ENCODE measurements at regions not wholly inside any gene's neighbourhood (a gene's known extent, or its start where the extent isn't known, plus 50 kb on each side); places are given as distances from the start of the nearest gene placed in this dataset.

DNA sequence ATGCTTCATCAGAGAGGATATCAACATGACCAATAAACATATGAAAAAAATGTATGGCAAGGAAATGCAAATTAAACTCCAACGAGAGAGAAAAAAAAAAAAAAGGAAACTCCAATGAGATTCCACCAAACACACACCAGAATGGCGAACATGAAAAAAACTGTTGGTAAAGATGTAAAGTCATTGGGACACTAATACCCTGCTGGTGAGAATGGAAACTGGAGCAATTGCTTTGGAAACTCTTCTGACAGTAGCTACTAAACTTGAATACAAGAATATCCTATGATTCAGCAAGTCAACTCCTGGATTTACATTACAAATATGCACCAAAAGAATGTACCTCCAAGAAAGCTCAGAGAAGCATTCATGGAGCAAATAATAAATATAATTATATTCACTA lies 260.7 kb upstream of the ECI2 start:
- intact Hi-C loops (cut with micrococcal nuclease) = no loop called here
- H3K36me3 Mint-ChIP-seq (ENCODE audit: low read depth) = no peaks in the 10 kb centered on the region
- H3K27me3 Mint-ChIP-seq = peaks cover 16% of the 10 kb centered on the region
- H3K27ac Mint-ChIP-seq = no peak overlapping the region
- no peak overlapping the region for H3K4me3 Mint-ChIP-seq
- H3K9me3 Mint-ChIP-seq = no peaks in the 10 kb centered on the region
- peaks cover 6% of the 10 kb centered on the region for H3K4me1 Mint-ChIP-seq (ENCODE audit: low read depth)

DNA sequence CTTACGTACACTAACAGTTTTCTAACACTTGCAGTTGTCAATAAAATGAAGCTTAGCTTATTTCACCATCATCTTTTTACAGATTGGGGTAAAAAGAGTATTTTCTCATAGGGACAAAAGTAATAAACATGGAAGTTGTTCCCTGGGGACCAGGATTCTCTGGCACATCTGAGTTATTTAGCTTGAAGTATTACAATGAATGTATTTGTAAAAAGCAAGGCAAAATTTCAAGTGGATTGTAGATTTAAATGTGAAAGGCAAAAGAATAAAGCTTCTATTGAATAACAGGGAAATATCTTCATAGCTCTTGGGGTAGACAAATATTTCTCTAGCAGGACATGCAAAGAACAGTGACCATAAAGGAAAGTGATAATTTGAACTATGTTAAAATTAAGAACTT lies 260.0 kb upstream of the ECI2 start:
- H3K27ac Mint-ChIP-seq = no peak overlapping the region
- peaks cover 6% of the 10 kb centered on the region for H3K4me1 Mint-ChIP-seq (ENCODE audit: low read depth)
- no peak overlapping the region for H3K4me3 Mint-ChIP-seq
- peaks cover 11% of the 10 kb centered on the region for H3K27me3 Mint-ChIP-seq
- no peaks in the 10 kb centered on the region for H3K36me3 Mint-ChIP-seq (ENCODE audit: low read depth)
- intact Hi-C loops (cut with micrococcal nuclease) = no loop called here
- no peaks in the 10 kb centered on the region for H3K9me3 Mint-ChIP-seq

DNA sequence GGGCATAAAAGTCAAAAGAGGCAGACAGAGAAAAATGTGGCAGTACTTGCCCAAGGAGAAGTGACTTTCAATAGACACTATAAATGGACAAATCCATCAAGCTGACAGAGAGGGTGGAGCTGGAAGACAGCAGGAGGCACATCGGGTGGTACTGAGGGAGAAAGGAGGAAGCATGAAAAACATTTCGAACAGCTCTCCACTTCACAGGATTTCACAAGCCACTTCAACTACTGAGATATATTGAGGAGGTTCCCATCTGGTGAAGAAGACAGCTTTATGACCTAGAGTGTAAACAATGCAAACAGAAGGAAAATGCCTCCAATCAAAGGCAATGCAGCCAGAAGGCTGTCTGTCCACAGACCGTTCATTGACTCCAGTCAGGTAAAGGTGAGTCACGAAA lies 259.4 kb upstream of the ECI2 start:
- H3K27me3 Mint-ChIP-seq = peaks cover 10% of the 10 kb centered on the region
- no peak overlapping the region for H3K4me3 Mint-ChIP-seq
- intact Hi-C loops (cut with micrococcal nuclease) = no loop called here
- H3K9me3 Mint-ChIP-seq = no peaks in the 10 kb centered on the region
- no peak overlapping the region for H3K27ac Mint-ChIP-seq
- no peaks in the 10 kb centered on the region for H3K36me3 Mint-ChIP-seq (ENCODE audit: low read depth)
- peaks cover 6% of the 10 kb centered on the region for H3K4me1 Mint-ChIP-seq (ENCODE audit: low read depth)

DNA sequence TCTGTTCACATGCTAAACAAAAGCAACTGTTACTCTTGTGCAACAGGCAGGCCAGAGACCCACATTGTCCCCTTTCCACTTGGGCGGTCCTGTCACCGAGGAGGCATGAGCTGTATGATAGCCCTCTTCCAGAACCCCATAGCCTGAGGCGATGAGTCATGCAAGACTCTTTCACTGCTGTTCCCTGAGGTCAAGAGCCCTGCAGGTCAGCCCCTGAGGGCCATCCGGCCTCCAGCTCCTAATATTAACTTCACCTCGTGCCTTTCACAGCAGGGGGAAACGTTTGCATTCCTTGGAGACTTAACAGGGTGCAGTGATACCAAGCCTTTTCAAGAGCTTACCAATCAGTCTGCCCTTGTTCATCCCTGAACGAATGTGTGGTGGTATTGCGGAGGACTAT lies 253.3 kb upstream of the ECI2 start:
- peaks cover 7% of the 10 kb centered on the region for H3K27me3 Mint-ChIP-seq
- H3K4me1 Mint-ChIP-seq (ENCODE audit: low read depth) = no peaks in the 10 kb centered on the region
- intact Hi-C loops (cut with micrococcal nuclease) = no loop called here
- no peaks in the 10 kb centered on the region for H3K36me3 Mint-ChIP-seq (ENCODE audit: low read depth)
- no peak overlapping the region for H3K27ac Mint-ChIP-seq
- peaks cover 30% of the 10 kb centered on the region for H3K9me3 Mint-ChIP-seq
- no peak overlapping the region for H3K4me3 Mint-ChIP-seq

DNA sequence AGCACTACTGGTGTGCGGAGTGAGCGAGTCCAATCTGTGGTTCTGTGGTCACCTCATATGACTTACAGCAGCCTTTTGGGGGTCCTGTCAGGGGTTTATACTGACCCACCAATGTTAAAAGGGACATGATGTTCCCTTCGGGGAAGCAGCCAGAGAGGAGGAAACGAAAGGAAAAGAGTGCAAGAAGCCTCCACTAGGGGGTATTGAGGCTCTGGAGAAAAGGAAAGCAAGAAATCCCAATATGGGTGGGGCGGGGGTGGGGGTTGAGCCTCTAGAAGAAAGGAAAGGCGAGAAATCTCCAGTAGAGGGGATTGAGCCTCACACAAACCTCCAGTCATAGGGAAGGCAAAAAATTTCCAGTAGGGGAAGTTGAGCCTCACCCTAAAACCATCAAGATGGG lies 249.3 kb upstream of the ECI2 start:
- H3K9me3 Mint-ChIP-seq = peaks cover 58% of the 10 kb centered on the region
- peaks cover 12% of the 10 kb centered on the region for H3K27me3 Mint-ChIP-seq
- H3K4me3 Mint-ChIP-seq = no peak overlapping the region
- intact Hi-C loops (cut with micrococcal nuclease) = no loop called here
- H3K36me3 Mint-ChIP-seq (ENCODE audit: low read depth) = no peaks in the 10 kb centered on the region
- no peak overlapping the region for H3K27ac Mint-ChIP-seq
- no peaks in the 10 kb centered on the region for H3K4me1 Mint-ChIP-seq (ENCODE audit: low read depth)

DNA sequence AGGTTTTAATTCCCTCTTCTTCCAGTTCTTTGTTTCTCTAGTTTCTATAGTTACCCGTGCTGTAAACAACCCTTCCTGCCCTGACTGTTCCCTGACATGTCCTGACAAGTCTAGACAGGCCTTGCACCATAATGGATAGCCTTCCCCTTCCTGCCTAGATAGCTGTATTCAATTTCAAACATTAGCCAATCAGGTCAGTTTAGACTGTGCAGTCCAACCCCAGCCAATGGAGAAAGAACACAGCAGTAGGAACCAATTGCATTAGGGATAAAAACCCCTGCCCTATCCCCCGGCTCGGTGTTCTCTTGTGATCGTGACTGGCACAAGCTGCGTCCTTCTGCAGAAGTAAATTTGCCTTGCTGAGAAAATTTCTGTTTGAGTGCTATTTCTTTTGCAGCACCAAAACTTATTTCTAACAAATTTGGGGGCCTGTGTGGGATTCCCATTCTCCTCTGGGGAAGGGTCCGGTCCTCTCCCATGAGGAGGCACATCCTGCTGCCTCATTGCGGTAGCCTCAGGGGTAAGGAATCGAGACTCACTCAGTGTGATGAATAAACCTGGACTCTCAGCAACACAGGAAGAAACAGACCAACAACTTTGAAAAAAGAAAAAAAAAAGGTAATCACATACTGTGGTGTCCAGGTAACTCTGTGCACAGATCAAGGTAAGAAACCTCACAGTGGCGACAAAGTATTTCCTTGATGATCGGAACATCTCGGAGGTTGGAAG lies 248.7 kb upstream of the ECI2 start:
- Mint-ChIP-seq H3K4me1 (ENCODE audit: low read depth) (no peaks in the 10 kb centered on the region), H3K36me3 (ENCODE audit: low read depth) (no peaks in the 10 kb centered on the region), H3K9me3 (peaks cover 58% of the 10 kb centered on the region), H3K27ac (no peak overlapping the region), H3K4me3 (no peak overlapping the region), H3K27me3 (peaks cover 13% of the 10 kb centered on the region)
- intact Hi-C loops (cut with micrococcal nuclease) = no loop called here

DNA sequence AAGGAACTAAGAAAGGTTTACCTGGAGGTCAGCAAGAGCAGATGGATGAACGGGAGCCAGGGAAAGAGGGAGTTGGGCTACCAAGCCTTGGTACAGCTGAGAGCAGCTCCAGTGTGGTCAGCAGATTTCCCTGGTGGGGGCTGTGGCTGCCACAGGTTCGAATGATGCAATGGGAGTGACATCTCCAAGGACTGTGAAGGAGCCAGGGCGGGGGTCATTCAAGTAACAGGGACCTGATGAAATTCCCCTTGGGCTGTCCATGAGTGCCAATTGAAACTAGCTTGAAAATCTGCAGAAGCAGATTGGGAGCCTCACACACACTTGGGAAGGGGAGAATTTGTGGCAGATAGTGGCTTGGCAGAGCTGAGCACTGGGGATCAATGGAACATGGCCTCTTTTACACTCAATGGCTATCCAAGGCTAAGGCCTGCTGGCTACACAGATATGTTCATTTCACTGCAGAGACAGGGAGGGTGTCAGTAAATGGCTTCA lies 247.0 kb upstream of the ECI2 start:
- H3K36me3 Mint-ChIP-seq (ENCODE audit: low read depth) = no peaks in the 10 kb centered on the region
- H3K9me3 Mint-ChIP-seq = peaks cover 50% of the 10 kb centered on the region
- H3K27ac Mint-ChIP-seq = no peak overlapping the region
- peaks cover 19% of the 10 kb centered on the region for H3K27me3 Mint-ChIP-seq
- intact Hi-C loops (cut with micrococcal nuclease) = no loop called here
- no peaks in the 10 kb centered on the region for H3K4me1 Mint-ChIP-seq (ENCODE audit: low read depth)
- no peak overlapping the region for H3K4me3 Mint-ChIP-seq

DNA sequence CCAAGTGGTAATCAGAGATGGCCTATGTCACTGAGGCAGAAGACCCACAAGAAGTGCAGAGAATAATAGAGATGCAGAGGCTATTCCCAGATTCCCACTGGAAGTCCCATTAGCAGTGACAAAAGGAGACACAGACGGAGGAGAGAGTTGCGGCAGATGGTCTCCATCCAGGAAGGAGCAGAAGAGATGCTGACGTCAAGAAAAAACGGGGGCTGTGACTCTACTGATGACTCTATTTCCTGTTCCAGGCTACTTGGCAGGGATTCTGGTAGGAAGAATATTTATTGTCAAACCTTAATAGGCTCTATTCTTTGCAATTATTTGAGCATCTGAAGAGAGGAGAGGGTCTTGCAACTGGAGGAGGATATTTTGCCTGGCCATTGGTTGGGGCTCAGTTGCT lies 246.0 kb upstream of the ECI2 start:
- Mint-ChIP-seq H3K27me3 (peaks cover 20% of the 10 kb centered on the region), H3K4me3 (no peak overlapping the region), H3K9me3 (peaks cover 50% of the 10 kb centered on the region), H3K27ac (no peak overlapping the region), H3K4me1 (ENCODE audit: low read depth) (no peaks in the 10 kb centered on the region), H3K36me3 (ENCODE audit: low read depth) (no peaks in the 10 kb centered on the region)
- intact Hi-C loops (cut with micrococcal nuclease) = no loop called here

DNA sequence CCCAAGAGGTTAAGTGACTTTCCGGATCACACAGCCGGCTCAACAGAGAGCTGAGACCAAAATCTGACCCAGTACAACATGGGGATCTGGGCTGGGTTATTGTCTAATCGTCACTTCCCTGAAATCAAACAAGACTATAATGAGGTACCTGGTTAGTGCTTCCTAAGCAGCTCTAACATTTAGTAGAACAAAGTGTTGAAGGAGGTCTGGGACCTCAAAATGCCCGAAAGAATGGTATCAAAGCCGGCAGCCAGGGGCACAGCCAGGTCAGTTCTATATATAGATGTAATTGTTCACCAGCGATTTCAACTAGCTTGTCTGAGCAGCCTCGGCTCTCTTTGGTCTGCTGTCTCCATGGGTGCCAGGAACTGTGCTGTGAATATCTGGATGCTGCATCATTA lies 245.5 kb upstream of the ECI2 start:
- no peaks in the 10 kb centered on the region for H3K36me3 Mint-ChIP-seq (ENCODE audit: low read depth)
- peaks cover 20% of the 10 kb centered on the region for H3K27me3 Mint-ChIP-seq
- no peak overlapping the region for H3K4me3 Mint-ChIP-seq
- intact Hi-C loops (cut with micrococcal nuclease) = no loop called here
- H3K4me1 Mint-ChIP-seq (ENCODE audit: low read depth) = no peaks in the 10 kb centered on the region
- peaks cover 50% of the 10 kb centered on the region for H3K9me3 Mint-ChIP-seq
- no peak overlapping the region for H3K27ac Mint-ChIP-seq

DNA sequence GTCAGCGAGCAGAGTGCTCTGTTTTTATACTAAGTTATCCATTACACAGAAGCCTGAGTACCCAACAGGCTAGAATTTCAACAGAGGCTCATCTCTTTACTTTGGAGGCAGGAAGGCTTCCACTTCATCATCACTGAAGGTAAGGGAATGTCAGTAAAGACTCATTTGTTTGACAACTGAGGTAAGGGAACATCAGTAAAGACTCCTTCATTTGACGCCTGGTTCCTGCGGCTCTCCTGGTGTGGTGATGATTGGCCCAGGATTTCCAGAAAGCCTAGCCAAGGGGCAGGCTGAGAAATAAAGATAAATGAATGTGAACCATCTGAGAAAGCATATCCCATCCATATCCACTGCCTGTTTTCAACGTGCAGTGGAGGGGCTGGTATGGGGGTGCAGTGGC lies 244.6 kb upstream of the ECI2 start:
- Mint-ChIP-seq H3K27ac (no peak overlapping the region), H3K36me3 (ENCODE audit: low read depth) (no peaks in the 10 kb centered on the region), H3K9me3 (peaks cover 41% of the 10 kb centered on the region), H3K4me1 (ENCODE audit: low read depth) (no peaks in the 10 kb centered on the region), H3K27me3 (peaks cover 19% of the 10 kb centered on the region), H3K4me3 (no peak overlapping the region)
- intact Hi-C loops (cut with micrococcal nuclease) = no loop called here

DNA sequence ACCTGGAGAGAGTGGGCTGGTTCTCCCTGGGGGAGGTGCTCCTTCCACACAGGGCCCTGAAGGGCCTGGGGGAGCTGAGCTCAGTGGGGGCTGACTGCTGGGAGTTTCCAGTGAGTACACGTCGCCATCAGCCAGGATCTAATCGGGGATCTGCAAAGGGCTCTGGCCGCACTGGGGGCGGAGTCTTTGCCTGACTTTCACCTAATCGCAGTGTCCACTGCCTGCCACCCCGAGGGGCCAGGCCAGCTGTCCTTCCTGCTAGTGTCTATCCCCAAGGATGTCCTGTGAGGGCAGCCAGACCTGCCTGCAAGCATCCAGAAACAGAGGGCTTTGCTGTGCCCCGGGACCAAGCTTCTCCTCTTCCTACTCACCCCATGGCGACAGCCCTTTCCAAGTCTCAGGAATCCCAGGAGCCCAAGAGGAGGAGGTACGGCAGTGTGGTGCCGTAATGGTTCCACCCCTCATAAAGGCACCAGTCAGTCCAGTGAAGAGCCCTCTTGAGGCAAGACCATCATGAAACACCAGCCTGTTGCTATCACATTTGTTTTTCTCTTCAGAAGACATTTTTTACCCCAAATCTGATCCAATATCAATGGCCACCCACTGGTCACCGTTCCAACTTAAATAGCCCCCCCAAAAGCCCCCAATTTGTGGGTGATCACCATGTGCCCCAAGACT lies 243.1 kb upstream of the ECI2 start:
- H3K27me3 Mint-ChIP-seq = peaks cover 21% of the 10 kb centered on the region
- H3K27ac Mint-ChIP-seq = no peak overlapping the region
- peaks cover 26% of the 10 kb centered on the region for H3K9me3 Mint-ChIP-seq
- H3K4me1 Mint-ChIP-seq (ENCODE audit: low read depth) = no peaks in the 10 kb centered on the region
- no peak overlapping the region for H3K4me3 Mint-ChIP-seq
- intact Hi-C loops (cut with micrococcal nuclease) = no loop called here
- no peaks in the 10 kb centered on the region for H3K36me3 Mint-ChIP-seq (ENCODE audit: low read depth)

DNA sequence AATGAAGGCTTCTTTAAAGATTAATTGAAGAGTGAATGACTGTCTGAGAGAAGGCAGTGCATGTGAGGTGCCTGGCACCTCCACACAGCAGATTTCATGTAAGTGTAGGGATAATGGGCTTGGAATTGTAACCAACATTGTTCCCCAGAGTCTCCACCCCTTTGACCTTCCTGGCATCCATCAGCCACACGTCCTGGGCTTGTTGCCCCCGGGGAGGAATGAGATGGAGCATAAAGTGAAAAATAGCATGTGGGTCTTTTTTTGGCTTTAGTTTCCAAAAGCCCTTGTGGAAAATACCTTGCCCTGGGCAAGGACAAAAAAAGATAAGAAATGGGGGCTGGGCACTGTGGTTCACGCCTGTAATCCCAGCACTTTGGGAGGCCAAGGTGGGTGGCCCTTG lies 242.2 kb upstream of the ECI2 start:
- H3K27ac Mint-ChIP-seq = no peak overlapping the region
- intact Hi-C loops (cut with micrococcal nuclease) = no loop called here
- H3K36me3 Mint-ChIP-seq (ENCODE audit: low read depth) = no peaks in the 10 kb centered on the region
- peaks cover 24% of the 10 kb centered on the region for H3K27me3 Mint-ChIP-seq
- peaks cover 17% of the 10 kb centered on the region for H3K9me3 Mint-ChIP-seq
- H3K4me1 Mint-ChIP-seq (ENCODE audit: low read depth) = no peaks in the 10 kb centered on the region
- H3K4me3 Mint-ChIP-seq = no peak overlapping the region

DNA sequence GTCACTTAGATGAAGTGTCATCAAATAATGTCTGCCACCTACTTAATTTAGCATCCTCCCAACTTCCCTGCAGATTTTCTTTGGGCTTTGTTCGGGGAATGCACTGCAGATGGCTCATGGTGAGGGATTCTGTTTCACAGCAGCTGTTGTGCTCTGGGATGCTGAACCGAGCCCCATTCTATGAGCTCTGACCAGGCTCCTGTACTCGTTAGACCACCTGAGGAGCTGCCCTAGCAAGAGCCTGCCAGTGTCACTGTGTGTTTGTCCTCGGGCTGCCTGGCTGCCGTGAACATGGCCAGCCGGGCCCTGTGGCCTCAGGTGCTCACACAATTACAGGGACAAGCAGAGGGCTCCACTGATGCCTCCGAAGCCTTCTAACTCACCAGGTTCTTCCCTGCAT lies 238.8 kb upstream of the ECI2 start:
- intact Hi-C loops (cut with micrococcal nuclease) = no loop called here
- Mint-ChIP-seq H3K4me3 (no peak overlapping the region), H3K9me3 (no peaks in the 10 kb centered on the region), H3K36me3 (ENCODE audit: low read depth) (no peaks in the 10 kb centered on the region), H3K27me3 (peaks cover 18% of the 10 kb centered on the region), H3K27ac (no peak overlapping the region), H3K4me1 (ENCODE audit: low read depth) (no peaks in the 10 kb centered on the region)

DNA sequence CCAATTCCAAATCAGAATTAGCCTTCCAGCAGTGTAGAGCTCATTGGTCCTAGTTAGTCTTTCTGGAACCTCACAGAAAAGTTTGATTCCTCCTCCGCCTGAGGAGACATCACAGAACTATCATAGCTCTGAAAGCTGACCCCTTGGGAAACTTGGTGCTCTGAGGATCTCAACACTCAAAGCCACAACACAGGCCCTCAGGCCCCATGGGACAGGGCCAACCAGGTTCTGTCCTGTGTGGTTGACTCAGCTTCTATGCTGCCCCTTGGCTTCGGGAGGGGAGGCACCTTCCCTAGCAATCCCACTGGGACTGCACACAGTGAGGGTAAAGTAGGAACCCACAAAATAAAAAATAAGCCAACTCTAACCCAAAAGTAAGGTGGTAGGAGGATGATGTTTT lies 237.5 kb upstream of the ECI2 start:
- H3K27ac Mint-ChIP-seq = no peak overlapping the region
- H3K36me3 Mint-ChIP-seq (ENCODE audit: low read depth) = no peaks in the 10 kb centered on the region
- no peak overlapping the region for H3K4me3 Mint-ChIP-seq
- intact Hi-C loops (cut with micrococcal nuclease) = no loop called here
- H3K27me3 Mint-ChIP-seq = peaks cover 12% of the 10 kb centered on the region
- H3K9me3 Mint-ChIP-seq = no peaks in the 10 kb centered on the region
- no peaks in the 10 kb centered on the region for H3K4me1 Mint-ChIP-seq (ENCODE audit: low read depth)
